DND-41 (cell line): ENCODE measurements at regions not wholly inside any gene's neighbourhood (a gene's known extent, or its start where the extent isn't known, plus 50 kb on each side); places are given as distances from the start of the nearest gene placed in this dataset.

ENCODE experiments used
- EZH2 ChIP-seq: IDR thresholded peaks from 3 replicates; pipeline ENCODE4 v1.6.1; 2012; ENCODE audit warnings: borderline replicate concordance, low read depth, mild to moderate bottlenecking, moderate library complexity, low read length, inconsistent platforms; ENCODE audit not compliant: severe bottlenecking
- TF ChIP-seq, protein P1 (sequence below): IDR thresholded peaks from 2 replicates; pipeline ENCODE4 v1.5.1; 2012; ENCODE audit warnings: borderline replicate concordance, low read length, moderate library complexity, mild to moderate bottlenecking; ENCODE audit not compliant: poor library complexity, severe bottlenecking; ENCODE audit errors: extremely low read depth

DNA sequence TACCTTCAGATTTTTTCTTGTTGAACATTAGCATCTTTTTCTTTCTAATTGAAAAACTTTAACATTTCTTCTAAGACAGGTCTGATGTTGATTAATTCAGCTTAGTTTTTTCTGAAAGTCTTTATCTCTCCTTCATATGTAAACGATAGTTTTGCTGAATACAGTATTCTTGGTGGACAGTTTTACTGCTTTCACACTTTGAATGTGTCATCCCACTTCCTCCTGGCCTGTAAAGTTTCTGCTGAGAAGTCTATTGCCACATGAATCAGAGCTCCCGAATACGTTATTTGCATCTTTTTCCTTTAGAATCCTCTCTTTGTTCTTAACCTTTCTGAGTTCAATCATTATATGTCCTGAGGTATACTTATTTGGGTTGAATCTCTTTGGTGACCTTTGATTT lies 344.2 kb downstream of the OLFM3 start:
- TF ChIP-seq, protein P1, sequence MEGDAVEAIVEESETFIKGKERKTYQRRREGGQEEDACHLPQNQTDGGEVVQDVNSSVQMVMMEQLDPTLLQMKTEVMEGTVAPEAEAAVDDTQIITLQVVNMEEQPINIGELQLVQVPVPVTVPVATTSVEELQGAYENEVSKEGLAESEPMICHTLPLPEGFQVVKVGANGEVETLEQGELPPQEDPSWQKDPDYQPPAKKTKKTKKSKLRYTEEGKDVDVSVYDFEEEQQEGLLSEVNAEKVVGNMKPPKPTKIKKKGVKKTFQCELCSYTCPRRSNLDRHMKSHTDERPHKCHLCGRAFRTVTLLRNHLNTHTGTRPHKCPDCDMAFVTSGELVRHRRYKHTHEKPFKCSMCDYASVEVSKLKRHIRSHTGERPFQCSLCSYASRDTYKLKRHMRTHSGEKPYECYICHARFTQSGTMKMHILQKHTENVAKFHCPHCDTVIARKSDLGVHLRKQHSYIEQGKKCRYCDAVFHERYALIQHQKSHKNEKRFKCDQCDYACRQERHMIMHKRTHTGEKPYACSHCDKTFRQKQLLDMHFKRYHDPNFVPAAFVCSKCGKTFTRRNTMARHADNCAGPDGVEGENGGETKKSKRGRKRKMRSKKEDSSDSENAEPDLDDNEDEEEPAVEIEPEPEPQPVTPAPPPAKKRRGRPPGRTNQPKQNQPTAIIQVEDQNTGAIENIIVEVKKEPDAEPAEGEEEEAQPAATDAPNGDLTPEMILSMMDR, result no peak
- no peak for TF ChIP-seq EZH2
